H1 (cell line): ENCODE measurements at regions not wholly inside any gene's neighbourhood (a gene's known extent, or its start where the extent isn't known, plus 50 kb on each side); places are given as distances from the start of the nearest gene placed in this dataset.

Source experiments
- CHD2 ChIP-seq: IDR thresholded peaks from 2 replicates; pipeline ENCODE4 v1.6.1; 2012; ENCODE audit warnings: low read length, improper control_type of control experiment
- POLR2AphosphoS5 ChIP-seq: IDR thresholded peaks from 2 replicates; pipeline ENCODE4 v1.6.1; 2011; ENCODE audit warnings: low read depth, low read length
- SIN3A ChIP-seq, 2 experiments: IDR thresholded peaks in 1 of 2; conservative IDR thresholded peaks in 1 of 2; 2 replicates each; pipeline ENCODE4 v1.6.1; 2011 to 2012; ENCODE audit warnings: low read length in 2 of 2, improper control_type of control experiment in 1 of 2, low read depth in 1 of 2, mild to moderate bottlenecking in 1 of 2
- SP4 ChIP-seq: IDR thresholded peaks from 2 replicates; pipeline ENCODE4 v1.6.1; 2012; ENCODE audit warnings: low read length, inconsistent platforms
- SUZ12 ChIP-seq: fragments of 200-600 bp; sonication (generic); IDR thresholded peaks from 2 replicates; pipeline ENCODE4 v1.6.1; 2012; ENCODE audit warnings: mild to moderate bottlenecking, inconsistent platforms, low read length, moderate library complexity, mixed read lengths
- TBP ChIP-seq: IDR thresholded peaks from 2 replicates; pipeline ENCODE4 v1.6.1; 2011; ENCODE audit warnings: low read depth, low read length, improper control_type of control experiment
- TEAD4 ChIP-seq: IDR thresholded peaks from 2 replicates; pipeline ENCODE4 v1.6.1; 2012; ENCODE audit warnings: low read depth, low read length, inconsistent platforms, mixed read lengths
- TF ChIP-seq, protein P1 (sequence below): fragments of 300-600 bp; sonication (generic); IDR thresholded peaks from 2 replicates; pipeline ENCODE4 v1.7.1; 2012; ENCODE audit warnings: low read length, moderate library complexity, mild to moderate bottlenecking, inconsistent platforms; ENCODE audit not compliant: insufficient replicate concordance

- TF ChIP-seq, protein P1, sequence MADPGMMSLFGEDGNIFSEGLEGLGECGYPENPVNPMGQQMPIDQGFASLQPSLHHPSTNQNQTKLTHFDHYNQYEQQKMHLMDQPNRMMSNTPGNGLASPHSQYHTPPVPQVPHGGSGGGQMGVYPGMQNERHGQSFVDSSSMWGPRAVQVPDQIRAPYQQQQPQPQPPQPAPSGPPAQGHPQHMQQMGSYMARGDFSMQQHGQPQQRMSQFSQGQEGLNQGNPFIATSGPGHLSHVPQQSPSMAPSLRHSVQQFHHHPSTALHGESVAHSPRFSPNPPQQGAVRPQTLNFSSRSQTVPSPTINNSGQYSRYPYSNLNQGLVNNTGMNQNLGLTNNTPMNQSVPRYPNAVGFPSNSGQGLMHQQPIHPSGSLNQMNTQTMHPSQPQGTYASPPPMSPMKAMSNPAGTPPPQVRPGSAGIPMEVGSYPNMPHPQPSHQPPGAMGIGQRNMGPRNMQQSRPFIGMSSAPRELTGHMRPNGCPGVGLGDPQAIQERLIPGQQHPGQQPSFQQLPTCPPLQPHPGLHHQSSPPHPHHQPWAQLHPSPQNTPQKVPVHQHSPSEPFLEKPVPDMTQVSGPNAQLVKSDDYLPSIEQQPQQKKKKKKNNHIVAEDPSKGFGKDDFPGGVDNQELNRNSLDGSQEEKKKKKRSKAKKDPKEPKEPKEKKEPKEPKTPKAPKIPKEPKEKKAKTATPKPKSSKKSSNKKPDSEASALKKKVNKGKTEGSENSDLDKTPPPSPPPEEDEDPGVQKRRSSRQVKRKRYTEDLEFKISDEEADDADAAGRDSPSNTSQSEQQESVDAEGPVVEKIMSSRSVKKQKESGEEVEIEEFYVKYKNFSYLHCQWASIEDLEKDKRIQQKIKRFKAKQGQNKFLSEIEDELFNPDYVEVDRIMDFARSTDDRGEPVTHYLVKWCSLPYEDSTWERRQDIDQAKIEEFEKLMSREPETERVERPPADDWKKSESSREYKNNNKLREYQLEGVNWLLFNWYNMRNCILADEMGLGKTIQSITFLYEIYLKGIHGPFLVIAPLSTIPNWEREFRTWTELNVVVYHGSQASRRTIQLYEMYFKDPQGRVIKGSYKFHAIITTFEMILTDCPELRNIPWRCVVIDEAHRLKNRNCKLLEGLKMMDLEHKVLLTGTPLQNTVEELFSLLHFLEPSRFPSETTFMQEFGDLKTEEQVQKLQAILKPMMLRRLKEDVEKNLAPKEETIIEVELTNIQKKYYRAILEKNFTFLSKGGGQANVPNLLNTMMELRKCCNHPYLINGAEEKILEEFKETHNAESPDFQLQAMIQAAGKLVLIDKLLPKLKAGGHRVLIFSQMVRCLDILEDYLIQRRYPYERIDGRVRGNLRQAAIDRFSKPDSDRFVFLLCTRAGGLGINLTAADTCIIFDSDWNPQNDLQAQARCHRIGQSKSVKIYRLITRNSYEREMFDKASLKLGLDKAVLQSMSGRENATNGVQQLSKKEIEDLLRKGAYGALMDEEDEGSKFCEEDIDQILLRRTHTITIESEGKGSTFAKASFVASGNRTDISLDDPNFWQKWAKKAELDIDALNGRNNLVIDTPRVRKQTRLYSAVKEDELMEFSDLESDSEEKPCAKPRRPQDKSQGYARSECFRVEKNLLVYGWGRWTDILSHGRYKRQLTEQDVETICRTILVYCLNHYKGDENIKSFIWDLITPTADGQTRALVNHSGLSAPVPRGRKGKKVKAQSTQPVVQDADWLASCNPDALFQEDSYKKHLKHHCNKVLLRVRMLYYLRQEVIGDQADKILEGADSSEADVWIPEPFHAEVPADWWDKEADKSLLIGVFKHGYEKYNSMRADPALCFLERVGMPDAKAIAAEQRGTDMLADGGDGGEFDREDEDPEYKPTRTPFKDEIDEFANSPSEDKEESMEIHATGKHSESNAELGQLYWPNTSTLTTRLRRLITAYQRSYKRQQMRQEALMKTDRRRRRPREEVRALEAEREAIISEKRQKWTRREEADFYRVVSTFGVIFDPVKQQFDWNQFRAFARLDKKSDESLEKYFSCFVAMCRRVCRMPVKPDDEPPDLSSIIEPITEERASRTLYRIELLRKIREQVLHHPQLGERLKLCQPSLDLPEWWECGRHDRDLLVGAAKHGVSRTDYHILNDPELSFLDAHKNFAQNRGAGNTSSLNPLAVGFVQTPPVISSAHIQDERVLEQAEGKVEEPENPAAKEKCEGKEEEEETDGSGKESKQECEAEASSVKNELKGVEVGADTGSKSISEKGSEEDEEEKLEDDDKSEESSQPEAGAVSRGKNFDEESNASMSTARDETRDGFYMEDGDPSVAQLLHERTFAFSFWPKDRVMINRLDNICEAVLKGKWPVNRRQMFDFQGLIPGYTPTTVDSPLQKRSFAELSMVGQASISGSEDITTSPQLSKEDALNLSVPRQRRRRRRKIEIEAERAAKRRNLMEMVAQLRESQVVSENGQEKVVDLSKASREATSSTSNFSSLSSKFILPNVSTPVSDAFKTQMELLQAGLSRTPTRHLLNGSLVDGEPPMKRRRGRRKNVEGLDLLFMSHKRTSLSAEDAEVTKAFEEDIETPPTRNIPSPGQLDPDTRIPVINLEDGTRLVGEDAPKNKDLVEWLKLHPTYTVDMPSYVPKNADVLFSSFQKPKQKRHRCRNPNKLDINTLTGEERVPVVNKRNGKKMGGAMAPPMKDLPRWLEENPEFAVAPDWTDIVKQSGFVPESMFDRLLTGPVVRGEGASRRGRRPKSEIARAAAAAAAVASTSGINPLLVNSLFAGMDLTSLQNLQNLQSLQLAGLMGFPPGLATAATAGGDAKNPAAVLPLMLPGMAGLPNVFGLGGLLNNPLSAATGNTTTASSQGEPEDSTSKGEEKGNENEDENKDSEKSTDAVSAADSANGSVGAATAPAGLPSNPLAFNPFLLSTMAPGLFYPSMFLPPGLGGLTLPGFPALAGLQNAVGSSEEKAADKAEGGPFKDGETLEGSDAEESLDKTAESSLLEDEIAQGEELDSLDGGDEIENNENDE = no peak
- TF ChIP-seq SUZ12 = no peak
- TF ChIP-seq CHD2 = no peak
- no peak for TF ChIP-seq TBP
- no peak for TF ChIP-seq SIN3A (conservative IDR thresholded peaks at IDR 0.05 in 1 of 2, IDR thresholded peaks at IDR 0.05 in 1 of 2; ENCODE audit: low read depth in 1 of 2, low read length in 2 of 2)
- no peak for TF ChIP-seq SP4
- TF ChIP-seq TEAD4 = no peak
- TF ChIP-seq POLR2AphosphoS5 = no peak
These were observed 2112.2 kb upstream of the RAG2 start (continued) for GRCh38 chr11:38710262-38710661.
